ENCODE measurements at regions not wholly inside any gene's neighbourhood (a gene's known extent, or its start where the extent isn't known, plus 50 kb on each side); places are given as distances from the start of the nearest gene placed in this dataset.

DNA sequence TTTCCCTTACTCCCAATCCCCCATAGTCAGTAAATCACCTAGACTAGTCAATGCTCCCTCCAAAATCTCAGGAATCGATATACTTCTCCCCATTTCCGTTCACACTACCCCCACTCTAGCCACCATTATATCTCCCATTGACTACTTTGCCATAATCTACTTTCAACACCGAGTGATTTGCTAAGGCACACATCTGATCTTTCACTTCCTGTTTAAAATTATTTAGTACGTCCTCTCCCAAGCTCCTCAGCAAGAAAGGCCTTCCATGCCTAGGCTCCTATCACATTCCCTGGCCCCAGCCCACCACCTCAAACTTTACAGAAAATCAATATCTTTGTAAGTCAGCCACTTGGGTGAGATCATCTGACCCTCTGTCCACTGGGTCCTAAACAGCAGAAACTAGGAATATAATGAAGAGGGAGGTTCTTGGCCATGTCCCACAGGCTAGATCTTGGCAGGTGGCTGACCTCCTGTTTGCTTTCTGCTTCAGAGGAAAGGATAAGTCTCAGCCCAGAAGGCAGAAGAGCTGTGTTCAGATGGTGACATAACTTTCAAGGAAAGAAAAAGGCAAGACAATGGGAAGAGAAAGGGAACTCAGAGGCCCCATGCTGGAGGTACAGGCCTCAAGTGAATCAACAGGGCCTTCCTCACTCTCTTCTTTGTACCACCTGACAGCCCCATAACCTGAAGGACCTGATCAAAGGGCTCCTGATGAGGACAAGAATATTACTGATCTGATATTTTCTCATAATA lies 103.0 kb downstream of the RPL22L1 start (continued):
- TF ChIP-seq, protein P1, sequence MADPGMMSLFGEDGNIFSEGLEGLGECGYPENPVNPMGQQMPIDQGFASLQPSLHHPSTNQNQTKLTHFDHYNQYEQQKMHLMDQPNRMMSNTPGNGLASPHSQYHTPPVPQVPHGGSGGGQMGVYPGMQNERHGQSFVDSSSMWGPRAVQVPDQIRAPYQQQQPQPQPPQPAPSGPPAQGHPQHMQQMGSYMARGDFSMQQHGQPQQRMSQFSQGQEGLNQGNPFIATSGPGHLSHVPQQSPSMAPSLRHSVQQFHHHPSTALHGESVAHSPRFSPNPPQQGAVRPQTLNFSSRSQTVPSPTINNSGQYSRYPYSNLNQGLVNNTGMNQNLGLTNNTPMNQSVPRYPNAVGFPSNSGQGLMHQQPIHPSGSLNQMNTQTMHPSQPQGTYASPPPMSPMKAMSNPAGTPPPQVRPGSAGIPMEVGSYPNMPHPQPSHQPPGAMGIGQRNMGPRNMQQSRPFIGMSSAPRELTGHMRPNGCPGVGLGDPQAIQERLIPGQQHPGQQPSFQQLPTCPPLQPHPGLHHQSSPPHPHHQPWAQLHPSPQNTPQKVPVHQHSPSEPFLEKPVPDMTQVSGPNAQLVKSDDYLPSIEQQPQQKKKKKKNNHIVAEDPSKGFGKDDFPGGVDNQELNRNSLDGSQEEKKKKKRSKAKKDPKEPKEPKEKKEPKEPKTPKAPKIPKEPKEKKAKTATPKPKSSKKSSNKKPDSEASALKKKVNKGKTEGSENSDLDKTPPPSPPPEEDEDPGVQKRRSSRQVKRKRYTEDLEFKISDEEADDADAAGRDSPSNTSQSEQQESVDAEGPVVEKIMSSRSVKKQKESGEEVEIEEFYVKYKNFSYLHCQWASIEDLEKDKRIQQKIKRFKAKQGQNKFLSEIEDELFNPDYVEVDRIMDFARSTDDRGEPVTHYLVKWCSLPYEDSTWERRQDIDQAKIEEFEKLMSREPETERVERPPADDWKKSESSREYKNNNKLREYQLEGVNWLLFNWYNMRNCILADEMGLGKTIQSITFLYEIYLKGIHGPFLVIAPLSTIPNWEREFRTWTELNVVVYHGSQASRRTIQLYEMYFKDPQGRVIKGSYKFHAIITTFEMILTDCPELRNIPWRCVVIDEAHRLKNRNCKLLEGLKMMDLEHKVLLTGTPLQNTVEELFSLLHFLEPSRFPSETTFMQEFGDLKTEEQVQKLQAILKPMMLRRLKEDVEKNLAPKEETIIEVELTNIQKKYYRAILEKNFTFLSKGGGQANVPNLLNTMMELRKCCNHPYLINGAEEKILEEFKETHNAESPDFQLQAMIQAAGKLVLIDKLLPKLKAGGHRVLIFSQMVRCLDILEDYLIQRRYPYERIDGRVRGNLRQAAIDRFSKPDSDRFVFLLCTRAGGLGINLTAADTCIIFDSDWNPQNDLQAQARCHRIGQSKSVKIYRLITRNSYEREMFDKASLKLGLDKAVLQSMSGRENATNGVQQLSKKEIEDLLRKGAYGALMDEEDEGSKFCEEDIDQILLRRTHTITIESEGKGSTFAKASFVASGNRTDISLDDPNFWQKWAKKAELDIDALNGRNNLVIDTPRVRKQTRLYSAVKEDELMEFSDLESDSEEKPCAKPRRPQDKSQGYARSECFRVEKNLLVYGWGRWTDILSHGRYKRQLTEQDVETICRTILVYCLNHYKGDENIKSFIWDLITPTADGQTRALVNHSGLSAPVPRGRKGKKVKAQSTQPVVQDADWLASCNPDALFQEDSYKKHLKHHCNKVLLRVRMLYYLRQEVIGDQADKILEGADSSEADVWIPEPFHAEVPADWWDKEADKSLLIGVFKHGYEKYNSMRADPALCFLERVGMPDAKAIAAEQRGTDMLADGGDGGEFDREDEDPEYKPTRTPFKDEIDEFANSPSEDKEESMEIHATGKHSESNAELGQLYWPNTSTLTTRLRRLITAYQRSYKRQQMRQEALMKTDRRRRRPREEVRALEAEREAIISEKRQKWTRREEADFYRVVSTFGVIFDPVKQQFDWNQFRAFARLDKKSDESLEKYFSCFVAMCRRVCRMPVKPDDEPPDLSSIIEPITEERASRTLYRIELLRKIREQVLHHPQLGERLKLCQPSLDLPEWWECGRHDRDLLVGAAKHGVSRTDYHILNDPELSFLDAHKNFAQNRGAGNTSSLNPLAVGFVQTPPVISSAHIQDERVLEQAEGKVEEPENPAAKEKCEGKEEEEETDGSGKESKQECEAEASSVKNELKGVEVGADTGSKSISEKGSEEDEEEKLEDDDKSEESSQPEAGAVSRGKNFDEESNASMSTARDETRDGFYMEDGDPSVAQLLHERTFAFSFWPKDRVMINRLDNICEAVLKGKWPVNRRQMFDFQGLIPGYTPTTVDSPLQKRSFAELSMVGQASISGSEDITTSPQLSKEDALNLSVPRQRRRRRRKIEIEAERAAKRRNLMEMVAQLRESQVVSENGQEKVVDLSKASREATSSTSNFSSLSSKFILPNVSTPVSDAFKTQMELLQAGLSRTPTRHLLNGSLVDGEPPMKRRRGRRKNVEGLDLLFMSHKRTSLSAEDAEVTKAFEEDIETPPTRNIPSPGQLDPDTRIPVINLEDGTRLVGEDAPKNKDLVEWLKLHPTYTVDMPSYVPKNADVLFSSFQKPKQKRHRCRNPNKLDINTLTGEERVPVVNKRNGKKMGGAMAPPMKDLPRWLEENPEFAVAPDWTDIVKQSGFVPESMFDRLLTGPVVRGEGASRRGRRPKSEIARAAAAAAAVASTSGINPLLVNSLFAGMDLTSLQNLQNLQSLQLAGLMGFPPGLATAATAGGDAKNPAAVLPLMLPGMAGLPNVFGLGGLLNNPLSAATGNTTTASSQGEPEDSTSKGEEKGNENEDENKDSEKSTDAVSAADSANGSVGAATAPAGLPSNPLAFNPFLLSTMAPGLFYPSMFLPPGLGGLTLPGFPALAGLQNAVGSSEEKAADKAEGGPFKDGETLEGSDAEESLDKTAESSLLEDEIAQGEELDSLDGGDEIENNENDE (IDR thresholded peaks at IDR 0.05; ENCODE audit: insufficient replicate concordance, low read length) = no peak
